ENCODE measurements at regions not wholly inside any gene's neighbourhood (a gene's known extent, or its start where the extent isn't known, plus 50 kb on each side); places are given as distances from the start of the nearest gene placed in this dataset.

GRCh38 chr13:29977476-29978120 lies 127.2 kb upstream of the UBL3 start:
- Mint-ChIP-seq H3K4me1 (ENCODE audit: unreplicated experiment) (peaks cover 2% of the 10 kb centered on the region), H3K9me3 (ENCODE audit: unreplicated experiment) (peaks cover 4% of the 10 kb centered on the region), H3K36me3 (ENCODE audit: unreplicated experiment) (no peaks in the 10 kb centered on the region), H3K4me3 (ENCODE audit: unreplicated experiment) (no peak overlapping the region), H3K27me3 (ENCODE audit: unreplicated experiment) (peaks cover 6% of the 10 kb centered on the region), H3K27ac (ENCODE audit: unreplicated experiment) (no peak overlapping the region)
- no peak for DNase-seq (ENCODE audit: extremely low spot score, unreplicated experiment)
- no peak for TF ChIP-seq CTCF (IDR thresholded peaks at IDR 0.05)

- H3K36me3 Mint-ChIP-seq (ENCODE audit: unreplicated experiment), result no peaks in the 10 kb centered on the region
- no peak overlapping the region for H3K4me3 Mint-ChIP-seq (ENCODE audit: unreplicated experiment)
- peaks cover 2% of the 10 kb centered on the region for H3K4me1 Mint-ChIP-seq (ENCODE audit: unreplicated experiment)
- H3K9me3 Mint-ChIP-seq (ENCODE audit: unreplicated experiment), result no peaks in the 10 kb centered on the region
- H3K27me3 Mint-ChIP-seq (ENCODE audit: unreplicated experiment), result peaks cover 5% of the 10 kb centered on the region
- peak; percentile 40 for DNase-seq (ENCODE audit: extremely low spot score, unreplicated experiment)
- no peak overlapping the region for H3K27ac Mint-ChIP-seq (ENCODE audit: unreplicated experiment)
- no peak for TF ChIP-seq CTCF (IDR thresholded peaks at IDR 0.05)
Observed at GRCh38 chr13:29976535-29976934, 126.1 kb upstream of the UBL3 start.

DNA sequence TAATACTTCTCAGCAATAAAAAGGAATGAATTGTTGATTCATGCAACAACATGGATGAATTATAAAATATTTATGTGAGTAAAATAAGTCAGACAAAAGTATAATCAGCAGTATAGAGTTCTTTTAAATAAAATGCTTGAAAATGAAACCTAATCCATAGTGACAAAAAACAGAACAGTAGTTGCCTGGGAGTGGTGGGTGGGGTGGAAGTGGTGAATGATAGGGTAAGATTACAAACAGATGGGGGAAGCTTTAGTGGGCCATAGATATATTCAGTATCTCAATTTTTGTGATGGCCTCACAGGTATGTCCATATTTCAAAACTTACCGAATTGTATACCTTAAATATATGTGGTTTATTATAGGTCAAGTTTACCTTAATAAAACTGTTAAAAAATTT lies 124.9 kb upstream of the UBL3 start:
- H3K4me3 Mint-ChIP-seq (ENCODE audit: unreplicated experiment), result no peak overlapping the region
- H3K36me3 Mint-ChIP-seq (ENCODE audit: unreplicated experiment), result no peaks in the 10 kb centered on the region
- H3K4me1 Mint-ChIP-seq (ENCODE audit: unreplicated experiment), result peaks cover 2% of the 10 kb centered on the region
- H3K27ac Mint-ChIP-seq (ENCODE audit: unreplicated experiment), result no peak overlapping the region
- no peak for DNase-seq (ENCODE audit: extremely low spot score, unreplicated experiment)
- no peak for TF ChIP-seq CTCF (IDR thresholded peaks at IDR 0.05)
- no peaks in the 10 kb centered on the region for H3K9me3 Mint-ChIP-seq (ENCODE audit: unreplicated experiment)
- H3K27me3 Mint-ChIP-seq (ENCODE audit: unreplicated experiment), result peaks cover 5% of the 10 kb centered on the region

DNA sequence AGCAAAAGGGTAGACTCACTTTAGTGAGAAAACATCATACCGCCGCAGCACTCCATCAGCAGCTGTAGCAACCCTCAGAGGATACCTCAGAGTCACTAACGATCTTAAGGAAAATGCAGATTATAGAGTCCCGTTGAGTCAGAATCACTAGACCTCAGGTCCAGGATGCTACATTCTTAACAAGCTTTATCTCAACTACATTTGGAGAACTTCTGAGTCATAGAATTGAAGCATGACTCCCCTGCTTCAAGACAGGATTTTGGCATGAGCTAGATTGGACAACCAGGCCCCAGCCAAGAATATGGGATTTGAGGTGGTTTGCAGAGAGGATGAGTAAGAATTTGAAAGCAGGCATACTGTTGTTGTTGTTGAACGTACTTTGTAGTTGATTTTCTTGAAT lies 118.9 kb upstream of the UBL3 start:
- no peaks in the 10 kb centered on the region for H3K36me3 Mint-ChIP-seq (ENCODE audit: unreplicated experiment)
- H3K27me3 Mint-ChIP-seq (ENCODE audit: unreplicated experiment), result peaks cover 11% of the 10 kb centered on the region
- peaks cover 20% of the 10 kb centered on the region for H3K9me3 Mint-ChIP-seq (ENCODE audit: unreplicated experiment)
- no peaks in the 10 kb centered on the region for H3K4me1 Mint-ChIP-seq (ENCODE audit: unreplicated experiment)
- H3K27ac Mint-ChIP-seq (ENCODE audit: unreplicated experiment), result no peak overlapping the region
- no peak overlapping the region for H3K4me3 Mint-ChIP-seq (ENCODE audit: unreplicated experiment)
- no peak for TF ChIP-seq CTCF (IDR thresholded peaks at IDR 0.05)
- no peak for DNase-seq (ENCODE audit: extremely low spot score, unreplicated experiment)

GRCh38 chr13:29964181-29964845 lies 113.9 kb upstream of the UBL3 start:
- DNase-seq (ENCODE audit: extremely low spot score, unreplicated experiment), result no peak
- no peaks in the 10 kb centered on the region for H3K36me3 Mint-ChIP-seq (ENCODE audit: unreplicated experiment)
- no peak overlapping the region for H3K4me3 Mint-ChIP-seq (ENCODE audit: unreplicated experiment)
- H3K4me1 Mint-ChIP-seq (ENCODE audit: unreplicated experiment), result no peaks in the 10 kb centered on the region
- TF ChIP-seq CTCF (IDR thresholded peaks at IDR 0.05), result no peak
- H3K9me3 Mint-ChIP-seq (ENCODE audit: unreplicated experiment), result peaks cover 20% of the 10 kb centered on the region
- no peak overlapping the region for H3K27ac Mint-ChIP-seq (ENCODE audit: unreplicated experiment)
- peaks cover 23% of the 10 kb centered on the region for H3K27me3 Mint-ChIP-seq (ENCODE audit: unreplicated experiment)

Measured in osteocyte (in vitro differentiated cells).